Activated CD4-positive, alpha-beta T cell treated with anti-CD3 and anti-CD28 coated beads, Interleukin-2, amount 50 U/mL, for 48 hours (primary cell): ENCODE measurements at regions not wholly inside any gene's neighbourhood (a gene's known extent, or its start where the extent isn't known, plus 50 kb on each side); places are given as distances from the start of the nearest gene placed in this dataset.
"Not testable (repeated sequence)": the region's sequence is repeated elsewhere in the genome, so short reads cannot be mapped to it uniquely, and the experiment has no call there.

Experiments
- DNase-seq, 2 experiments: peaks; one replicate each; pipeline ENCODE4 v3.0.0-alpha.2; 2020

GRCh38 chr4:58359590-58359989 is 1249.4 kb upstream of the IGFBP7 start:
- DNase-seq = no peak

- no peak for DNase-seq
Measured at GRCh38 chr4:58357947-58358346, 1247.8 kb upstream of the IGFBP7 start.

GRCh38 chr4:58325070-58325469 is 1214.9 kb upstream of the IGFBP7 start:
- no peak for DNase-seq

GRCh38 chr4:58313444-58313843 is 1203.3 kb upstream of the IGFBP7 start:
- DNase-seq = no peak

- no peak for DNase-seq
Measured at GRCh38 chr4:58303456-58303855, 1193.3 kb upstream of the IGFBP7 start.

- no peak for DNase-seq
Measured at GRCh38 chr4:58301376-58301999, 1191.3 kb upstream of the IGFBP7 start.

GRCh38 chr4:58286335-58286734 is 1176.2 kb upstream of the IGFBP7 start:
- DNase-seq = no peak

- DNase-seq = not testable (repeated sequence)
Measured at GRCh38 chr4:58280928-58281327, 1170.7 kb upstream of the IGFBP7 start.

- no peak for DNase-seq
Measured at GRCh38 chr4:58275856-58276255, 1165.7 kb upstream of the IGFBP7 start.

GRCh38 chr4:58274553-58274952 is 1164.4 kb upstream of the IGFBP7 start:
- no peak for DNase-seq

GRCh38 chr4:58272311-58272710 is 1162.1 kb upstream of the IGFBP7 start:
- DNase-seq = no peak

- DNase-seq = no peak
Measured at GRCh38 chr4:58265734-58266133, 1155.5 kb upstream of the IGFBP7 start.

- no peak for DNase-seq
Measured at GRCh38 chr4:58261526-58261925, 1151.3 kb upstream of the IGFBP7 start.

- no peak for DNase-seq
Measured at GRCh38 chr4:58254291-58254690, 1144.1 kb upstream of the IGFBP7 start.

GRCh38 chr4:58252656-58253055 is 1142.5 kb upstream of the IGFBP7 start:
- no peak for DNase-seq

- no peak for DNase-seq
Measured at GRCh38 chr4:58247792-58248191, 1137.6 kb upstream of the IGFBP7 start.

GRCh38 chr4:58225460-58225859 is 1115.3 kb upstream of the IGFBP7 start:
- no peak for DNase-seq

- no peak for DNase-seq
Measured at GRCh38 chr4:58219179-58219578, 1109.0 kb upstream of the IGFBP7 start.

- no peak for DNase-seq
Measured at GRCh38 chr4:58216461-58216860, 1106.3 kb upstream of the IGFBP7 start.

GRCh38 chr4:58214376-58214775 is 1104.2 kb upstream of the IGFBP7 start:
- no peak for DNase-seq

- no peak for DNase-seq
Measured at GRCh38 chr4:58209551-58209950, 1099.4 kb upstream of the IGFBP7 start.

GRCh38 chr4:58209001-58209400 is 1098.8 kb upstream of the IGFBP7 start:
- DNase-seq = no peak

GRCh38 chr4:58205446-58206235 is 1095.5 kb upstream of the IGFBP7 start:
- DNase-seq = no peak

GRCh38 chr4:58192217-58192616 is 1082.0 kb upstream of the IGFBP7 start:
- no peak for DNase-seq

GRCh38 chr4:58191109-58191508 is 1080.9 kb upstream of the IGFBP7 start:
- no peak for DNase-seq
